Neural cell (in vitro differentiated cells): ENCODE measurements at regions not wholly inside any gene's neighbourhood (a gene's known extent, or its start where the extent isn't known, plus 50 kb on each side); places are given as distances from the start of the nearest gene placed in this dataset.
"Not testable (repeated sequence)": the region's sequence is repeated elsewhere in the genome, so short reads cannot be mapped to it uniquely, and the experiment has no call there.

ENCODE experiments used
- H2AFZ ChIP-seq: fragments of 200-600, 300-800 bp; sonication (generic), shearing (Covaris generic); 2 replicates; pipeline ENCODE4 v1.6.0; 2014; ENCODE audit warnings: low read depth, mild to moderate bottlenecking, antibody characterized with exemption, low read length, moderate library complexity
- H3F3A ChIP-seq: fragments of 200-600 bp; shearing (Covaris generic); 2 replicates; pipeline ENCODE4 v1.6.1; 2016; ENCODE audit warnings: mild to moderate bottlenecking, moderate library complexity, mixed read lengths, antibody characterized with exemption, low read length; ENCODE audit not compliant: insufficient read depth, poor library complexity, severe bottlenecking
- H3K27ac ChIP-seq: fragments of 200-600, 300-800 bp; sonication (generic), shearing (Covaris generic); 2 replicates; pipeline ENCODE4 v1.5.1; 2014; ENCODE audit warnings: mild to moderate bottlenecking, low read length, moderate library complexity
- H3K27me3 ChIP-seq: fragments of 300-800, 200-600 bp; sonication (generic), shearing (Covaris generic); 2 replicates; pipeline ENCODE4 v1.6.0; 2014; ENCODE audit warnings: mild to moderate bottlenecking, low read depth, low read length, moderate library complexity; ENCODE audit not compliant: insufficient read depth
- H3K36me3 ChIP-seq: fragments of 300-800, 200-600 bp; sonication (generic), shearing (Covaris generic); 2 replicates; pipeline ENCODE4 v1.5.1; 2014; ENCODE audit warnings: mild to moderate bottlenecking, antibody characterized with exemption, low read length, moderate library complexity; ENCODE audit not compliant: insufficient read depth
- H3K4me2 ChIP-seq: fragments of 300-800, 200-600 bp; sonication (generic), shearing (Covaris generic); 2 replicates; pipeline ENCODE4 v1.6.0; 2014; ENCODE audit warnings: mild to moderate bottlenecking, low read length
- H3K4me3 ChIP-seq: fragments of 300-800, 200-600 bp; sonication (generic), shearing (Covaris generic); 2 replicates; pipeline ENCODE4 v1.5.1; 2014; ENCODE audit warnings: mild to moderate bottlenecking, low read length, moderate library complexity
- H3K79me2 ChIP-seq: fragments of 200-600 bp; shearing (Covaris generic); replicated peaks from 2 replicates; pipeline ENCODE4 v1.6.0; 2014; ENCODE audit warnings: mild to moderate bottlenecking, low read length, moderate library complexity; ENCODE audit not compliant: insufficient read depth
- H3K9ac ChIP-seq: fragments of 300-800, 200-600 bp; sonication (generic), shearing (Covaris generic); 2 replicates; pipeline ENCODE4 v1.6.1; 2016; ENCODE audit warnings: mild to moderate bottlenecking, low read length, mixed read lengths
- H3K9me2 ChIP-seq: fragments of 200-600 bp; shearing (Covaris generic); 2 replicates; pipeline ENCODE4 v1.6.1; 2016; ENCODE audit warnings: mild to moderate bottlenecking, low read length, mixed read lengths; ENCODE audit not compliant: insufficient read depth
- H3K9me3 ChIP-seq: fragments of 200-600, 300-800 bp; sonication (generic), shearing (Covaris generic); 2 replicates; pipeline ENCODE4 v1.6.1; 2016; ENCODE audit warnings: mild to moderate bottlenecking, mixed run types, low read length, moderate library complexity, mixed read lengths
- H4K20me1 ChIP-seq: fragments of 200-600 bp; shearing (Covaris generic); 2 replicates; pipeline ENCODE4 v1.6.1; 2016; ENCODE audit warnings: mild to moderate bottlenecking, mixed run types; ENCODE audit not compliant: insufficient read depth
- CTCF ChIP-seq: fragments of 450-650 bp; IDR thresholded peaks from 2 replicates; pipeline ENCODE4 v1.5.1; 2014; ENCODE audit warnings: antibody characterized with exemption, mild to moderate bottlenecking, moderate library complexity; ENCODE audit not compliant: poor library complexity, severe bottlenecking
- EP300 ChIP-seq: fragments of 450-650 bp; conservative IDR thresholded peaks from 2 replicates; pipeline ENCODE4 v1.6.1; 2014; ENCODE audit warnings: antibody characterized with exemption, mild to moderate bottlenecking, moderate library complexity; ENCODE audit not compliant: poor library complexity, severe bottlenecking
- EZH2 ChIP-seq: fragments of 200-600, 300-800 bp; shearing (Covaris generic), sonication (generic); IDR thresholded peaks from 2 replicates; pipeline ENCODE4 v1.6.1; 2014; ENCODE audit warnings: antibody characterized with exemption, low read length, borderline replicate concordance, mild to moderate bottlenecking; ENCODE audit not compliant: insufficient read depth, poor library complexity, severe bottlenecking
- MXI1 ChIP-seq: fragments of 450-650 bp; conservative IDR thresholded peaks from 2 replicates; pipeline ENCODE4 v1.6.1; 2014; ENCODE audit warnings: antibody characterized with exemption, mild to moderate bottlenecking; ENCODE audit not compliant: poor library complexity, severe bottlenecking
- POLR2AphosphoS5 ChIP-seq: IDR thresholded peaks from 2 replicates; pipeline ENCODE4 v1.6.1; 2012
- RAD21 ChIP-seq: fragments of 450-650 bp; conservative IDR thresholded peaks from 2 replicates; pipeline ENCODE4 v1.6.1; 2014; ENCODE audit warnings: antibody characterized with exemption, mild to moderate bottlenecking, moderate library complexity
- REST ChIP-seq: IDR thresholded peaks from 2 replicates; pipeline ENCODE4 v1.6.1; 2012; ENCODE audit warnings: borderline replicate concordance
- SMC3 ChIP-seq: fragments of 450-650 bp; conservative IDR thresholded peaks from 2 replicates; pipeline ENCODE4 v1.6.1; 2014; ENCODE audit warnings: antibody characterized with exemption, mild to moderate bottlenecking, moderate library complexity; ENCODE audit not compliant: poor library complexity
- TAF1 ChIP-seq: IDR thresholded peaks from 2 replicates; pipeline ENCODE4 v1.6.1; 2012; ENCODE audit warnings: low read depth

- TF ChIP-seq REST (no peak), MXI1 (no peak), SMC3 (no peak), TAF1 (no peak), EP300 (no peak), EZH2 (no peak), CTCF (no peak), POLR2AphosphoS5 (no peak), RAD21 (no peak)
- Histone ChIP-seq H3K27ac (no peak overlapping the region), H3K79me2 (no peaks in the 10 kb centered on the region), H3K9me2 (no peaks in the 10 kb centered on the region), H3K36me3 (no peaks in the 10 kb centered on the region), H3K27me3 (no peaks in the 10 kb centered on the region), H2AFZ (no peak overlapping the region), H3K4me3 (no peak overlapping the region), H3K4me2 (no peak overlapping the region), H3F3A (no peaks in the 10 kb centered on the region), H3K9me3 (peaks cover 3% of the 10 kb centered on the region), H3K9ac (no peak overlapping the region), H4K20me1 (no peaks in the 10 kb centered on the region)
Measured at GRCh38 chr21:36615274-36615964, 83.5 kb upstream of the SIM2 start.

- not testable (repeated sequence) for H3K79me2 ChIP-seq, H3F3A ChIP-seq, H3K4me3 ChIP-seq, H3K4me2 ChIP-seq, H3K36me3 ChIP-seq, H3K27me3 ChIP-seq, H4K20me1 ChIP-seq, H3K9me3 ChIP-seq, H3K27ac ChIP-seq, H2AFZ ChIP-seq, H3K9ac ChIP-seq, H3K9me2 ChIP-seq
Measured at GRCh38 chr21:36616773-36617172, 82.1 kb upstream of the SIM2 start.

GRCh38 chr21:36621794-36622193, 77.1 kb upstream of the SIM2 start:
- H3K27ac ChIP-seq, H3K4me3 ChIP-seq, H3K9me2 ChIP-seq, H3K36me3 ChIP-seq, H2AFZ ChIP-seq, H3K9ac ChIP-seq, H3K9me3 ChIP-seq, H3K4me2 ChIP-seq, H3K79me2 ChIP-seq, H3F3A ChIP-seq, H4K20me1 ChIP-seq, H3K27me3 ChIP-seq: not testable (repeated sequence)
